ENCODE measurements at regions not wholly inside any gene's neighbourhood (a gene's known extent, or its start where the extent isn't known, plus 50 kb on each side); places are given as distances from the start of the nearest gene placed in this dataset.

GRCh38 chr3:107868449-107868848 lies 222.4 kb downstream of the CD47 start:
- Histone ChIP-seq H3K27ac (no peak overlapping the region), H3K4me3 (no peak overlapping the region), H3K27me3 (no peaks in the 10 kb centered on the region), H3K4me1 (no peaks in the 10 kb centered on the region), H3K36me3 (no peaks in the 10 kb centered on the region), H3K9me3 (no peaks in the 10 kb centered on the region)
- TF ChIP-seq POLR2A (IDR thresholded peaks at IDR 0.05) (no peak), CTCF (IDR thresholded peaks at IDR 0.05) (no peak)
- DNase-seq, result no peak
- intact Hi-C loops (cut with DNase I; ENCODE audit: low total_unique reads), result no loop called here

- no peak for DNase-seq
- no peaks in the 10 kb centered on the region for H3K27me3 ChIP-seq
- H3K36me3 ChIP-seq, result no peaks in the 10 kb centered on the region
- intact Hi-C loops (cut with DNase I; ENCODE audit: low total_unique reads), result no loop called here
- no peaks in the 10 kb centered on the region for H3K9me3 ChIP-seq
- H3K4me3 ChIP-seq, result no peak overlapping the region
- no peaks in the 10 kb centered on the region for H3K4me1 ChIP-seq
- TF ChIP-seq CTCF (IDR thresholded peaks at IDR 0.05), result no peak
- TF ChIP-seq POLR2A (IDR thresholded peaks at IDR 0.05), result no peak
- H3K27ac ChIP-seq, result no peak overlapping the region
These were observed 228.9 kb downstream of the CD47 start for GRCh38 chr3:107861904-107862303.

DNA sequence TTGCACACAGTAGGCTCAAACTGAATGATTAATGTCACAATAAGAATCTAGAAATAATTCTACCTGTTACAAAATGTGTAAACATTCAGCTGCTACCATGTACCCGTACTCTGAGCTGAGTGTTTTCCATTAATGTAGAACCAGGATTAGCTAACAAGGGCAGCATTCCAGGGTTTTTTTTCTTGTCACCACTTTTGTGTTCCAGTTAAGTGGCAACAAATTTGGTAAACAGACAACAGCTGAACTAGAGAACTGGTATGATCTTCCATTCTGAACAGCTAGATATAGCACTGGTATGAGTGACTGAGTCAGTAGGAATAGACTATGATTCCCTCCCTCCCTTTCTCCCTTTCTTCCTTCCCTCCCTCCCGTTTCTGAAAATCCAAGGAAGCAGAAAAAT lies 229.4 kb downstream of the CD47 start:
- H3K9me3 ChIP-seq, result no peaks in the 10 kb centered on the region
- TF ChIP-seq POLR2A (IDR thresholded peaks at IDR 0.05) (no peak), CTCF (IDR thresholded peaks at IDR 0.05) (no peak)
- no peaks in the 10 kb centered on the region for H3K4me1 ChIP-seq
- DNase-seq, result no peak
- H3K27me3 ChIP-seq, result no peaks in the 10 kb centered on the region
- H3K36me3 ChIP-seq, result no peaks in the 10 kb centered on the region
- H3K4me3 ChIP-seq, result no peak overlapping the region
- no peak overlapping the region for H3K27ac ChIP-seq
- intact Hi-C loops (cut with DNase I; ENCODE audit: low total_unique reads), result no loop called here

Measured in uterus (tissue), 3 donors.